Bronchial epithelial cell (primary cell): ENCODE measurements at regions not wholly inside any gene's neighbourhood (a gene's known extent, or its start where the extent isn't known, plus 50 kb on each side); places are given as distances from the start of the nearest gene placed in this dataset.

Experiments
- DNase-seq: peaks from one replicate; pipeline ENCODE4 v3.0.0-alpha.2; 2010; ENCODE audit warnings: low read depth
- FAIRE-seq: peaks from 2 replicates; lab custom pipeline; 2011; peaks lifted over from hg19 to GRCh38; lab: Jason Lieb, UNC
- H3K27me3 ChIP-seq: 2 replicates; pipeline ENCODE4 v1.5.1; 2011; ENCODE audit warnings: low read length; ENCODE audit not compliant: control insufficient read depth, insufficient read depth
- H3K36me3 ChIP-seq: 2 replicates; pipeline ENCODE4 v1.5.1; 2011; ENCODE audit warnings: low read length; ENCODE audit not compliant: control insufficient read depth, insufficient read depth
- H3K4me3 ChIP-seq: 2 replicates; pipeline ENCODE4 v1.5.1; 2011; ENCODE audit warnings: mild to moderate bottlenecking, low read depth, low read length, control low read depth
- TF ChIP-seq, protein P1 (sequence below): IDR thresholded peaks from 2 replicates; pipeline ENCODE4 v1.5.1; 2011; ENCODE audit warnings: mild to moderate bottlenecking, moderate library complexity, low read length, control low read depth, inconsistent platforms; ENCODE audit not compliant: insufficient read depth, severe bottlenecking

DNA sequence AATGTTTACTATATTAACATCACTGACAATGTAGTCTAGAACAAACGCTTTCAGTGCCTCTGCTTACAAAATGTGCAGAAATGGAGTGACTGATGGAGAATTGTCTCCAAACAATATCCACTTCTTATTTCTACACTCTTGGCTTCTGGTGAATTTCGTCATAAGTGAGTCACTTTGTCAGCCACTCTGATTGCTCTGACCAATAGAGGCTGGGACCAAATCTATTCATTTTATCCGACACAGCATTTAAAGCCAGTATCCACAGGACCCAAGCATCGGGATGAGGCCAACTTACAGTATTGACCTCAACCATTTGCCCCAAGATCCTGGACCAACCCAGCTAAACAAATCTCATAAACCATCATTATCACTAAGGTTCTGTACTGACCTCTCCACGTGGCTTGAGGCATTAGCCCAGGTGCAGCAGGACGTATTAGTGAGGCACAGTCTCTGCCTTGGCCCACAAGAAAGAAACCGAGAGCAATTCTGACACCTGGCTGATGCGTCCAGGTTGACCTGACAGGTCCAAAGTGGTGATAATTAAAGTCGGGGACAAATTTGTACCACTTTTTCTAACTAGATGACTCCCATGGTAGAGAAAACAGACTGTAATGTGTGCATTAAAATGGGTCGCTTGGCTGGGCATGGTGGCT lies 53.3 kb upstream of the ERO1B start:
- TF ChIP-seq, protein P1, sequence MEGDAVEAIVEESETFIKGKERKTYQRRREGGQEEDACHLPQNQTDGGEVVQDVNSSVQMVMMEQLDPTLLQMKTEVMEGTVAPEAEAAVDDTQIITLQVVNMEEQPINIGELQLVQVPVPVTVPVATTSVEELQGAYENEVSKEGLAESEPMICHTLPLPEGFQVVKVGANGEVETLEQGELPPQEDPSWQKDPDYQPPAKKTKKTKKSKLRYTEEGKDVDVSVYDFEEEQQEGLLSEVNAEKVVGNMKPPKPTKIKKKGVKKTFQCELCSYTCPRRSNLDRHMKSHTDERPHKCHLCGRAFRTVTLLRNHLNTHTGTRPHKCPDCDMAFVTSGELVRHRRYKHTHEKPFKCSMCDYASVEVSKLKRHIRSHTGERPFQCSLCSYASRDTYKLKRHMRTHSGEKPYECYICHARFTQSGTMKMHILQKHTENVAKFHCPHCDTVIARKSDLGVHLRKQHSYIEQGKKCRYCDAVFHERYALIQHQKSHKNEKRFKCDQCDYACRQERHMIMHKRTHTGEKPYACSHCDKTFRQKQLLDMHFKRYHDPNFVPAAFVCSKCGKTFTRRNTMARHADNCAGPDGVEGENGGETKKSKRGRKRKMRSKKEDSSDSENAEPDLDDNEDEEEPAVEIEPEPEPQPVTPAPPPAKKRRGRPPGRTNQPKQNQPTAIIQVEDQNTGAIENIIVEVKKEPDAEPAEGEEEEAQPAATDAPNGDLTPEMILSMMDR, result no peak
- peak; percentile 31 for DNase-seq

DNA sequence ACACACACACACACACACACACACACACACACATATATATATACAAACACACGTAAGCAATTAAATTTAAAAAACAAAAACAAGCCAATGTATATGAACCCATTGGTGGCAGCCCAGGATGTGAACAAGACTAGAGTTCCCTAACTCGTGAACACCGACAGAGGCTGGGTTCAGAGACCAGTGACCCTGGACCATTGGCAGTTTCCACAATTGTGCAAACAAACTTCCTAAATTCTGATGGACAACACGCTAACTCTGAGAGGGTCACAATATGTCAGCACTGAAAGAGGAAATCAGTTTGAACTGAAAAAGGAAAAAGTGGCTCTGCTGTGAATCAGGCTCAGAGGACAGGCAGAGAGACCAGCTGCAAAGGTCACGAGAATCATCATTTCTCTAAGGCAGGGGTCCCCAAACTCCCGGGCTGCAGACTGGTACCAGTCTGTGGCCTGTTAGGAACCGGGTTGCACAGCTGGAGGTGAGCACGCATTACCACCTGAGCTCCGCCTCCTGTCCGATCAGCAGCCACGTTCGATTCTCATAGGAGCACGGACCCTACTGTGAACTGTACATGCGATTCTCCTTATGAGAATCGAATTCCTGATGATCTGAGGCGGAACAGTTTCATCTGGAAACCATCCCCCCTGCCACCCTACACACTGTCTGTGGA lies 50.5 kb upstream of the ERO1B start:
- TF ChIP-seq, protein P1, result no peak
- Histone ChIP-seq H3K36me3 (no peaks in the 10 kb centered on the region), H3K27me3 (no peaks in the 10 kb centered on the region), H3K4me3 (no peak overlapping the region)
- DNase-seq (no peak), FAIRE-seq (no peak)

More for the DNA sequence above, 53.3 kb upstream of the ERO1B start:
- FAIRE-seq, result no peak
- no peak overlapping the region for H3K4me3 ChIP-seq
- no peaks in the 10 kb centered on the region for H3K27me3 ChIP-seq
- H3K36me3 ChIP-seq, result no peaks in the 10 kb centered on the region
